Uterus (tissue), 3 donors: ENCODE measurements at regions not wholly inside any gene's neighbourhood (a gene's known extent, or its start where the extent isn't known, plus 50 kb on each side); places are given as distances from the start of the nearest gene placed in this dataset.

ENCODE experiments used
- DNase-seq, 2 donors: peaks; one replicate each; pipeline ENCODE4 v3.0.0-alpha.2; 2019 to 2020
- H3K27ac ChIP-seq, 2 donors: fragments of 200-600 bp; sonication (generic); 1 replicate in 1 of 2; 2 replicates in 1 of 2; pipeline ENCODE4 v1.5.1; 2016 to 2018
- H3K27me3 ChIP-seq, 2 donors: fragments of 200-600 bp; sonication (generic); one replicate each; pipeline ENCODE4 v1.5.1; 2018 to 2019; ENCODE audit warnings: control low read depth in 1 of 2
- H3K36me3 ChIP-seq, 2 donors: fragments of 200-600 bp; sonication (generic); one replicate each; pipeline ENCODE4 v1.5.1; 2019; ENCODE audit warnings: control low read depth in 1 of 2
- H3K4me1 ChIP-seq, 2 donors: fragments of 200-600 bp; sonication (generic); one replicate each; pipeline ENCODE4 v1.5.1; 2018 to 2019; ENCODE audit warnings: control low read depth in 1 of 2
- H3K4me3 ChIP-seq, 2 donors: fragments of 200-600 bp; sonication (generic); 1 replicate in 1 of 2; 2 replicates in 1 of 2; pipeline ENCODE4 v1.5.1; 2018 to 2019; ENCODE audit warnings: mild to moderate bottlenecking in 1 of 2
- H3K9me3 ChIP-seq, 2 donors: fragments of 200-600 bp; sonication (generic); one replicate each; pipeline ENCODE4 v1.5.1; 2019; ENCODE audit warnings: control low read depth in 1 of 2
- CTCF ChIP-seq, 4 experiments: fragments of 200-600 bp in 2 of 4; fragments of 450-650 bp in 2 of 4; sonication (generic) in 2 of 4; IDR thresholded peaks; one replicate each; pipeline ENCODE4 v1.5.1; 2016 to 2019; ENCODE audit warnings: antibody characterized with exemption in 4 of 4, mild to moderate bottlenecking in 2 of 4, moderate library complexity in 1 of 4
- POLR2A ChIP-seq, 2 donors: fragments of 450-650 bp; IDR thresholded peaks; one replicate each; pipeline ENCODE4 v1.6.1; 2016; ENCODE audit warnings: antibody characterized with exemption in 2 of 2, mild to moderate bottlenecking in 1 of 2, moderate library complexity in 1 of 2
- intact Hi-C: fragments of 100-400 bp; cut with DNase I; formaldehyde crosslinking; loops from one replicate; pipeline ENCODE4 v1.15.1; 2023; ENCODE audit warnings: low total_unique reads
- donor health status: DM: yes; HTN: yes; CAD: no.

GRCh38 chr3:152998591-152998990 lies 163.4 kb upstream of the RAP2B start:
- H3K36me3 ChIP-seq: no peaks in the 10 kb centered on the region
- no peaks in the 10 kb centered on the region for H3K9me3 ChIP-seq
- no peak for DNase-seq
- H3K27ac ChIP-seq: no peak overlapping the region
- TF ChIP-seq CTCF (IDR thresholded peaks at IDR 0.05) (no peak), POLR2A (IDR thresholded peaks at IDR 0.05) (no peak)
- intact Hi-C loops: no loop called here
- no peaks in the 10 kb centered on the region for H3K27me3 ChIP-seq
- no peak overlapping the region for H3K4me3 ChIP-seq
- H3K4me1 ChIP-seq: no peaks in the 10 kb centered on the region

DNA sequence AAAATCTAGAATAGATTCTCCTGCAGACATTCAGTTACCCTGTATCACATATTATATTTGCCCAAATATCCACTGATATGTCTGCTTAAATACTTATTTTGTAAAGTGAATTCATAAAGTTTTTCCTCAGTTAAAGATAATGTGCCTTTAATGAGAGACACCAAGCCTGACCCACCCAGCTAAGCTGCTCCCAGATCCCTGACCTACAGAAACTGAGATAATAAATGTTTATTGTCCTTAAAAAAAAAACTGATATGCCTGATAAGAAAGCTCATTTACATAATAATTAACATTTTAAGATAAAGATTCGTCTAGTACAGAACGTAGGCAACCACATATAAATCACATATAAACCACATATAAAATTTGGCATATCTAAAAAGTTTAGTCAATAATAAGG lies 161.7 kb upstream of the RAP2B start:
- DNase-seq: no peak
- Histone ChIP-seq H3K4me1 (no peaks in the 10 kb centered on the region), H3K9me3 (no peaks in the 10 kb centered on the region), H3K27ac (no peak overlapping the region), H3K27me3 (no peaks in the 10 kb centered on the region), H3K36me3 (no peaks in the 10 kb centered on the region), H3K4me3 (no peak overlapping the region)
- intact Hi-C loops: no loop called here
- TF ChIP-seq POLR2A (IDR thresholded peaks at IDR 0.05): no peak
- no peak for TF ChIP-seq CTCF (IDR thresholded peaks at IDR 0.05)

GRCh38 chr3:153001210-153002078 lies 160.6 kb upstream of the RAP2B start:
- H3K27me3 ChIP-seq: no peaks in the 10 kb centered on the region
- no peak overlapping the region for H3K4me3 ChIP-seq
- no peaks in the 10 kb centered on the region for H3K36me3 ChIP-seq
- H3K27ac ChIP-seq: no peak overlapping the region
- TF ChIP-seq POLR2A (IDR thresholded peaks at IDR 0.05) (no peak), CTCF (IDR thresholded peaks at IDR 0.05) (no peak)
- no peaks in the 10 kb centered on the region for H3K4me1 ChIP-seq
- DNase-seq: no peak
- H3K9me3 ChIP-seq: no peaks in the 10 kb centered on the region
- intact Hi-C loops: no loop called here

DNA sequence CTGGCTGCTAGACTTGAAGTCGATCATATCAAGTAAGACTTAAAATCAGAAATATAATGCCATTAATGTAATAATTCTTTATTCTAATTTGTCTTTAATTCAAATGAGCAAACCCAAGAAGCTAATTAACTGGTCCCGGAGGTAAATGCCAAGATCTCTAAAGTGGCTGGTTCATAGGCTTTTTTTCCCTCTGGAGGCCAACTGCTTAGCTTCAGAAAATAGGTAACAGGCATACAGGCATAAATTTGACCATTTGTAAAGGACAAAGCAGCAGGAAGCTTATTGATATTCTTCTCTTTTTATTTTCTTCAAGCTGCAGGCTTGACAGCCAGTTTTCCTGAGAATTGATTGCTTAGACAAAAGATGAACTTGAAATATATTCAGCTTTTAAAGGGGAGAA lies 158.6 kb upstream of the RAP2B start:
- no peak for DNase-seq
- Histone ChIP-seq H3K4me3 (no peak overlapping the region), H3K27me3 (no peaks in the 10 kb centered on the region), H3K36me3 (no peaks in the 10 kb centered on the region), H3K4me1 (no peaks in the 10 kb centered on the region), H3K27ac (no peak overlapping the region), H3K9me3 (no peaks in the 10 kb centered on the region)
- intact Hi-C loops: no loop called here
- TF ChIP-seq POLR2A (IDR thresholded peaks at IDR 0.05) (no peak), CTCF (IDR thresholded peaks at IDR 0.05) (no peak)

GRCh38 chr3:153003862-153004261 lies 158.2 kb upstream of the RAP2B start:
- Histone ChIP-seq H3K4me3 (no peak overlapping the region), H3K27me3 (no peaks in the 10 kb centered on the region), H3K36me3 (no peaks in the 10 kb centered on the region), H3K9me3 (no peaks in the 10 kb centered on the region), H3K4me1 (no peaks in the 10 kb centered on the region), H3K27ac (no peak overlapping the region)
- DNase-seq: no peak
- TF ChIP-seq POLR2A (IDR thresholded peaks at IDR 0.05): no peak
- no peak for TF ChIP-seq CTCF (IDR thresholded peaks at IDR 0.05)
- intact Hi-C loops: no loop called here
